Sigmoid colon (tissue), 6 donors: ENCODE measurements at regions not wholly inside any gene's neighbourhood (a gene's known extent, or its start where the extent isn't known, plus 50 kb on each side); places are given as distances from the start of the nearest gene placed in this dataset.

Experiments
- DNase-seq: peaks from one replicate; pipeline ENCODE4 v3.0.0-alpha.2; 2019
- H3K27ac ChIP-seq, 4 donors: fragments of 200-600 bp; sonication (generic); one replicate each; pipeline ENCODE4 v1.5.1; 2016 to 2019; ENCODE audit warnings: mild to moderate bottlenecking in 1 of 4
- H3K27me3 ChIP-seq, 3 donors: fragments of 200-600 bp; sonication (generic); one replicate each; pipeline ENCODE4 v1.5.1; 2019; ENCODE audit warnings: mild to moderate bottlenecking in 1 of 3
- H3K36me3 ChIP-seq, 4 donors: fragments of 200-600 bp; sonication (generic); one replicate each; pipeline ENCODE4 v1.5.1; 2016 to 2019
- H3K4me1 ChIP-seq, 4 donors: fragments of 200-600 bp; sonication (generic); one replicate each; pipeline ENCODE4 v1.5.1; 2017 to 2019
- H3K4me3 ChIP-seq, 4 donors: fragments of 200-600 bp; sonication (generic); one replicate each; pipeline ENCODE4 v1.5.1; 2017 to 2019; ENCODE audit warnings: mild to moderate bottlenecking in 2 of 4, moderate library complexity in 1 of 4
- H3K9me3 ChIP-seq, 4 donors: fragments of 200-600 bp in 3 of 4; sonication (generic) in 3 of 4; one replicate each; pipeline versions ENCODE4 v1.5.1 to v1.6.1; 2013 to 2019
- EP300 ChIP-seq, 4 donors: sonication (generic); formaldehyde crosslinking; IDR thresholded peaks; one replicate each; pipeline ENCODE4 v1.6.1; 2017; ENCODE audit warnings: antibody characterized with exemption in 4 of 4
- POLR2A ChIP-seq, 2 donors: fragments of 450-650 bp; IDR thresholded peaks; one replicate each; pipeline ENCODE4 v1.6.1; 2016; ENCODE audit warnings: antibody characterized with exemption in 2 of 2, mild to moderate bottlenecking in 2 of 2, moderate library complexity in 2 of 2
- POLR2AphosphoS5 ChIP-seq, 4 donors: sonication (generic); formaldehyde crosslinking; IDR thresholded peaks; one replicate each; pipeline ENCODE4 v1.6.1; 2017; ENCODE audit warnings: antibody characterized with exemption in 4 of 4
- WGBS, 2 donors: extraction: QIAGEN DNeasy Blood & Tissue Kit; methylation state at CpG; one replicate each; pipeline ENCODE4 v1.1.7; 2013; 5-methylcytosine and 5-hydroxymethylcytosine counted together
- intact Hi-C: fragments of 100-400 bp; cut with DNase I; formaldehyde crosslinking; loops from one replicate; pipeline ENCODE4 v1.15.1; 2023
- TF ChIP-seq, protein P1 (sequence below), 4 experiments: fragments of 450-650 bp in 3 of 4; fragments of 200-600 bp in 1 of 4; IDR thresholded peaks; one replicate each; pipeline ENCODE4 v1.5.1; 2016 to 2019; ENCODE audit warnings: antibody characterized with exemption in 4 of 4, mild to moderate bottlenecking in 3 of 4, moderate library complexity in 2 of 4
- donor health status: healthy with polysubstance abuse.
- donor health status: healthy.

- WGBS, 2 donors: 71 to 76% methylated on average over 15 of the region's 15 CpGs
- Histone ChIP-seq H3K36me3 (no peaks in the 10 kb centered on the region), H3K4me3 (no peak overlapping the region), H3K27me3 (no peaks in the 10 kb centered on the region), H3K4me1 (no peaks in the 10 kb centered on the region), H3K9me3 (no peaks in the 10 kb centered on the region), H3K27ac (no peak overlapping the region)
- intact Hi-C loops: no loop called here
- no peak for TF ChIP-seq POLR2AphosphoS5 (IDR thresholded peaks at IDR 0.05)
- DNase-seq: no peak
Observed at GRCh38 chr19:30293051-30293785, 79.0 kb upstream of the ZNF536 start.

DNA sequence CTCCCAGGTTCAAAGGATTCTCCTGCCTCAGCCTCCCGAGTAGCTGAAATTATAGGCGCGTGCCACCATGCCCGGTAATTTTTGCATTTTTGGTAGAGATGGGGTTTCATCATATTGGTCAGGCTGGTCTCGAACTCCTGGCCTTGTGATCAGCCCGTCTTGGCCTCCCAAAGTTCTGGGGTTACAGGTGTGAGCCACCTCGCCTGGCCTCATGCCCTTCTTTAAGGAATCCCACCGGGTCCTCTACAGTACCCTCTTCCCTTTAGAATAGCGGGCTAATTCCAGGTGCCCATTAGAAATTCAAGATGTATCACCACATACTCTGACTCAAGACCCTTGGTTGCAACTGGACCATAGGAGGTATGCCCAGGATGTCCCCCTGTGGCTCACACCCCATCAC is 74.2 kb upstream of the ZNF536 start:
- H3K36me3 ChIP-seq: no peaks in the 10 kb centered on the region
- TF ChIP-seq POLR2A (IDR thresholded peaks at IDR 0.05): no peak
- no peak for TF ChIP-seq POLR2AphosphoS5 (IDR thresholded peaks at IDR 0.05)
- TF ChIP-seq, protein P1, sequence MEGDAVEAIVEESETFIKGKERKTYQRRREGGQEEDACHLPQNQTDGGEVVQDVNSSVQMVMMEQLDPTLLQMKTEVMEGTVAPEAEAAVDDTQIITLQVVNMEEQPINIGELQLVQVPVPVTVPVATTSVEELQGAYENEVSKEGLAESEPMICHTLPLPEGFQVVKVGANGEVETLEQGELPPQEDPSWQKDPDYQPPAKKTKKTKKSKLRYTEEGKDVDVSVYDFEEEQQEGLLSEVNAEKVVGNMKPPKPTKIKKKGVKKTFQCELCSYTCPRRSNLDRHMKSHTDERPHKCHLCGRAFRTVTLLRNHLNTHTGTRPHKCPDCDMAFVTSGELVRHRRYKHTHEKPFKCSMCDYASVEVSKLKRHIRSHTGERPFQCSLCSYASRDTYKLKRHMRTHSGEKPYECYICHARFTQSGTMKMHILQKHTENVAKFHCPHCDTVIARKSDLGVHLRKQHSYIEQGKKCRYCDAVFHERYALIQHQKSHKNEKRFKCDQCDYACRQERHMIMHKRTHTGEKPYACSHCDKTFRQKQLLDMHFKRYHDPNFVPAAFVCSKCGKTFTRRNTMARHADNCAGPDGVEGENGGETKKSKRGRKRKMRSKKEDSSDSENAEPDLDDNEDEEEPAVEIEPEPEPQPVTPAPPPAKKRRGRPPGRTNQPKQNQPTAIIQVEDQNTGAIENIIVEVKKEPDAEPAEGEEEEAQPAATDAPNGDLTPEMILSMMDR (IDR thresholded peaks at IDR 0.05): no peak
- TF ChIP-seq EP300 (IDR thresholded peaks at IDR 0.05): no peak
- WGBS, 2 donors: 89 to 92% methylated on average over 9 of the region's 9 CpGs

DNA sequence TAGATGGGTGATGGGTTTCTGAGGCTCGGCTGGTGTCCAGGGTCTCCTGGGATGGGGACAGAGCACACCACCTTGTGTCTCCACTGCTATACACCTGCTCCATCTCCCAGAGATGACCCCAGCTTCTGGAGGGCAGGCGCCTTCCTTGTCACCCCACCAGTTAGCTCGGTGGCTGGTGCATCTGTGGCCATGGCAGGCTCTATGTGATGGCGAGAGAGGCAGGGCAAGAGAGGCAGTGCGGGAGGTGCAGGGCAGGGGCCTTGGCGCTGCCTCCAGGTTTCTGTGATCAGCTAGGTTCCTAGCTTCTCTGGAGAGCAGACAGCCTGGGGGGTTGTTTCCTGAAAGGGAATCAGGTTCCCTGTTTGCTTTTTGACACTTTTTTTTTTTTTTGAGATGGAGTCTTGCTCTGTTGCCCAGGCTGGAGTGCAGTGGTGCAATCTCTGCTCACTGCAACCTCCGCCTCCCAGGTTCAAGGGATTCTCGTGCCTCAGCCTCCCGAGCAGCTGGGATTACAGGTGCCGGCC is 69.0 kb upstream of the ZNF536 start:
- 78 to 88% methylated on average over 10 of the region's 10 CpGs for WGBS, 2 donors
- TF ChIP-seq, protein P1 (IDR thresholded peaks at IDR 0.05): no peak
- TF ChIP-seq POLR2A (IDR thresholded peaks at IDR 0.05) (no peak), POLR2AphosphoS5 (IDR thresholded peaks at IDR 0.05) (no peak), EP300 (IDR thresholded peaks at IDR 0.05) (no peak)

More for the DNA sequence above, 74.2 kb upstream of the ZNF536 start:
- no peak for DNase-seq
- Histone ChIP-seq H3K27ac (no peak overlapping the region), H3K4me3 (no peak overlapping the region), H3K27me3 (no peaks in the 10 kb centered on the region), H3K9me3 (no peaks in the 10 kb centered on the region), H3K4me1 (no peaks in the 10 kb centered on the region)
- intact Hi-C loops: no loop called here

GRCh38 chr19:30304540-30304939 is 67.6 kb upstream of the ZNF536 start:
- Histone ChIP-seq H3K4me1 (no peaks in the 10 kb centered on the region), H3K36me3 (no peaks in the 10 kb centered on the region), H3K27me3 (no peaks in the 10 kb centered on the region), H3K4me3 (no peak overlapping the region), H3K27ac (no peak overlapping the region), H3K9me3 (no peaks in the 10 kb centered on the region)
- intact Hi-C loops: no loop called here
- TF ChIP-seq POLR2AphosphoS5 (IDR thresholded peaks at IDR 0.05) (no peak), EP300 (IDR thresholded peaks at IDR 0.05) (no peak), POLR2A (IDR thresholded peaks at IDR 0.05) (no peak)
- TF ChIP-seq, protein P1 (IDR thresholded peaks at IDR 0.05): no peak
- WGBS, 2 donors: 75 to 76% methylated on average over 6 of the region's 6 CpGs
- DNase-seq: no peak

More for the DNA sequence above, 69.0 kb upstream of the ZNF536 start:
- Histone ChIP-seq H3K4me1 (no peaks in the 10 kb centered on the region), H3K9me3 (no peaks in the 10 kb centered on the region), H3K4me3 (no peak overlapping the region), H3K36me3 (no peaks in the 10 kb centered on the region), H3K27me3 (no peaks in the 10 kb centered on the region), H3K27ac (no peak overlapping the region)
- no peak for DNase-seq
- intact Hi-C loops: no loop called here

DNA sequence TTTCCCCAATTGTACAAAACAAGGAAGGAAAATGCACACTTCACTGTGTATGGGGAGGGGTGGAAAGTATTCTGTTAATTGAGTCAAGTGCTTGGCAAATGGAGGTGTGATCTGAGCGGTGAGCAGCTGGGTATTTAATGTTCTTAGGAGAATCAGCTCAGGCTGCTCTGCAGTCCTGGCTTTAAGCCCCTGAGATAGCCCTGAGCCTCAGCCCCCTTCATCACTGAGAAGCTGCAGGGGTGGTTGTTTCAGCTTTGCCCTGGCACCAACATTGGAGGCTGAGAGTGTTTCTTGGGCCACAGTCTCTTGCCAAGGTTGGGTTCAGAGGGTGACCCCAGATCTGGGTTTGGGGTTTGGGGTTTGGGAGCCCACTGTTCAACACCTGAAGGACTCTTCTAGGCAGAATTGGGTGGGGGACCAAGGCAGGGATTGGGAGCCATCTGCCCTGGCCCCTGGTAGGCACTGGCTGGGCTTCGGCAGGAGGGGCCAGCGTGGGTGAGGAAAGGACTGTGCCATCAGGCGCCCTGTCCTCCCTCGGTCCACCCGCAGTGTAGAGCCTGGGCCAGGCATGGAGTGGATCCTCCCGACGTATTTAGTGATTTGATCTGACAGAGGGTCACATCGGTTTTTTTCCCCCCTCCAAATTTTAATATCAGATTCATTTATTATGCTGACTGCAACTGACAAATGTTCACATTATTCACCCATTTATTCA is 66.7 kb upstream of the ZNF536 start:
- Histone ChIP-seq H3K9me3 (no peaks in the 10 kb centered on the region), H3K4me1 (no peaks in the 10 kb centered on the region), H3K36me3 (no peaks in the 10 kb centered on the region), H3K27ac (no peak overlapping the region), H3K27me3 (no peaks in the 10 kb centered on the region), H3K4me3 (no peak overlapping the region)
- no peak for TF ChIP-seq POLR2AphosphoS5 (IDR thresholded peaks at IDR 0.05)
- TF ChIP-seq, protein P1 (IDR thresholded peaks at IDR 0.05): no peak
- no peak for TF ChIP-seq EP300 (IDR thresholded peaks at IDR 0.05)
- TF ChIP-seq POLR2A (IDR thresholded peaks at IDR 0.05): no peak
- DNase-seq: no peak
- WGBS, 2 donors: 88 to 89% methylated on average over 9 of the region's 9 CpGs
- intact Hi-C loops: no loop called here
